IPS-NIHi11 (cell line): ENCODE measurements at regions not wholly inside any gene's neighbourhood (a gene's known extent, or its start where the extent isn't known, plus 50 kb on each side); places are given as distances from the start of the nearest gene placed in this dataset.
A peak's percentile ranks its signal among the peaks of the same experiment; 100 is the strongest.
"Not testable (repeated sequence)": the region's sequence is repeated elsewhere in the genome, so short reads cannot be mapped to it uniquely, and the experiment has no call there.

Source experiments
- DNase-seq: peaks from one replicate; pipeline ENCODE4 v3.0.0; 2012; ENCODE audit warnings: mixed read lengths, low spot score

- no peak for DNase-seq
These were observed 59.9 kb downstream of the GPR65 start for GRCh38 chr14:88064841-88065240.

GRCh38 chr14:88069677-88070076 is 64.7 kb downstream of the GPR65 start:
- no peak for DNase-seq

GRCh38 chr14:88075269-88075981 is 70.5 kb downstream of the GPR65 start:
- DNase-seq: no peak

GRCh38 chr14:88078525-88078924 is 73.6 kb downstream of the GPR65 start:
- DNase-seq: peak; percentile 7

- DNase-seq: no peak
These were observed 74.7 kb downstream of the GPR65 start for GRCh38 chr14:88079624-88080023.

GRCh38 chr14:88085736-88086135 is 80.8 kb downstream of the GPR65 start:
- no peak for DNase-seq

- no peak for DNase-seq
These were observed 84.5 kb downstream of the GPR65 start for GRCh38 chr14:88089445-88089844.

- DNase-seq: no peak
These were observed 87.6 kb downstream of the GPR65 start for GRCh38 chr14:88092529-88092928.

GRCh38 chr14:88095791-88096190 is 90.9 kb downstream of the GPR65 start:
- no peak for DNase-seq

GRCh38 chr14:88098163-88098562 is 93.2 kb downstream of the GPR65 start:
- no peak for DNase-seq

GRCh38 chr14:88104710-88105109 is 99.8 kb downstream of the GPR65 start:
- no peak for DNase-seq

- no peak for DNase-seq
These were observed 101.4 kb downstream of the GPR65 start for GRCh38 chr14:88106377-88106776.

GRCh38 chr14:88127669-88128068 is 122.7 kb downstream of the GPR65 start:
- not testable (repeated sequence) for DNase-seq

GRCh38 chr14:88128816-88129215 is 123.9 kb downstream of the GPR65 start:
- DNase-seq: no peak

- peak; percentile 18 for DNase-seq
These were observed 124.5 kb downstream of the GPR65 start for GRCh38 chr14:88129306-88130056.

- DNase-seq: no peak
These were observed 125.1 kb downstream of the GPR65 start for GRCh38 chr14:88130057-88130432.
